H9 (cell line): ENCODE measurements at regions not wholly inside any gene's neighbourhood (a gene's known extent, or its start where the extent isn't known, plus 50 kb on each side); places are given as distances from the start of the nearest gene placed in this dataset.

ENCODE experiments used
- DNase-seq: peaks from one replicate; pipeline ENCODE4 v3.0.0-alpha.2; 2017
- H2AFZ ChIP-seq: one replicate; pipeline ENCODE4 v1.6.1; 2013; ENCODE audit warnings: mild to moderate bottlenecking, low read length, control low read depth, moderate library complexity
- H2AK5ac ChIP-seq: 2 replicates; pipeline ENCODE4 v1.6.1; 2013; ENCODE audit warnings: low read length, control low read depth, mixed read lengths; ENCODE audit not compliant: insufficient read length
- H2BK120ac ChIP-seq: one replicate; pipeline ENCODE4 v1.6.1; 2013; ENCODE audit warnings: low read depth, mild to moderate bottlenecking, low read length, control low read depth, inconsistent platforms; ENCODE audit not compliant: poor library complexity, severe bottlenecking
- H2BK12ac ChIP-seq: 2 replicates; pipeline ENCODE4 v1.6.1; 2013; ENCODE audit warnings: low read length, control low read depth, mixed read lengths, low read depth; ENCODE audit not compliant: insufficient read length
- H2BK15ac ChIP-seq: 2 replicates; pipeline ENCODE4 v1.6.1; 2013; ENCODE audit warnings: low read depth, low read length, control low read depth
- H2BK20ac ChIP-seq: one replicate; pipeline ENCODE4 v1.6.1; 2013; ENCODE audit warnings: low read depth, mild to moderate bottlenecking, low read length, control low read depth, inconsistent platforms; ENCODE audit not compliant: poor library complexity, severe bottlenecking
- H2BK5ac ChIP-seq: 2 replicates; pipeline ENCODE4 v1.6.1; 2013; ENCODE audit warnings: low read length, control low read depth, mixed read lengths; ENCODE audit not compliant: insufficient read length
- H3K14ac ChIP-seq: 2 replicates; pipeline ENCODE4 v1.6.1; 2013; ENCODE audit warnings: low read length, control low read depth; ENCODE audit not compliant: insufficient read depth
- H3K18ac ChIP-seq: 2 replicates; pipeline ENCODE4 v1.6.1; 2013; ENCODE audit warnings: low read depth, mild to moderate bottlenecking, mixed read lengths, low read length, control low read depth; ENCODE audit not compliant: insufficient read length
- H3K23ac ChIP-seq: 2 replicates; pipeline ENCODE4 v1.6.1; 2013; ENCODE audit warnings: low read length, control low read depth, mixed read lengths, low read depth; ENCODE audit not compliant: insufficient read length
- H3K23me2 ChIP-seq: 2 replicates; pipeline ENCODE4 v1.6.1; 2013; ENCODE audit warnings: low read depth, mild to moderate bottlenecking, mixed read lengths, low read length, control low read depth; ENCODE audit not compliant: insufficient read length, poor library complexity, severe bottlenecking
- H3K27ac ChIP-seq: 2 replicates; pipeline ENCODE4 v1.5.1; 2013; ENCODE audit warnings: low read length, control low read depth, mixed read lengths, low read depth; ENCODE audit not compliant: insufficient read length
- H3K27me3 ChIP-seq: 2 replicates; pipeline ENCODE4 v1.6.1; 2013; ENCODE audit warnings: low read length, control low read depth, inconsistent platforms; ENCODE audit not compliant: insufficient read depth
- H3K4ac ChIP-seq: 2 replicates; pipeline ENCODE4 v1.6.1; 2013; ENCODE audit warnings: low read depth, mild to moderate bottlenecking, control low read depth, inconsistent platforms, low read length, moderate library complexity
- H3K4me1 ChIP-seq: 2 replicates; pipeline ENCODE4 v1.6.1; 2013; ENCODE audit warnings: low read length, control low read depth, inconsistent platforms; ENCODE audit not compliant: insufficient read depth
- H3K4me2 ChIP-seq: 2 replicates; pipeline ENCODE4 v1.6.1; 2013; ENCODE audit warnings: low read length, control low read depth, mixed read lengths; ENCODE audit not compliant: insufficient read length, insufficient read depth
- H3K56ac ChIP-seq: 2 replicates; pipeline ENCODE4 v1.6.1; 2013; ENCODE audit warnings: low read depth, mild to moderate bottlenecking, mixed read lengths, low read length, control low read depth; ENCODE audit not compliant: insufficient read length
- H3K79me1 ChIP-seq: 2 replicates; pipeline ENCODE4 v1.6.1; 2013; ENCODE audit warnings: low read depth, mild to moderate bottlenecking, moderate library complexity, low read length, control low read depth, inconsistent platforms; ENCODE audit not compliant: insufficient read depth, poor library complexity, severe bottlenecking
- H3K79me2 ChIP-seq: 2 replicates; pipeline ENCODE4 v1.6.1; 2013; ENCODE audit warnings: low read length, control low read depth, inconsistent platforms; ENCODE audit not compliant: insufficient read depth
- H3K9ac ChIP-seq: 2 replicates; pipeline ENCODE4 v1.6.1; 2013; ENCODE audit warnings: low read length, control low read depth, mixed read lengths; ENCODE audit not compliant: insufficient read length; ENCODE audit errors: extremely low read depth
- H3K9me3 ChIP-seq: one replicate; pipeline ENCODE4 v1.6.1; 2013; ENCODE audit warnings: low read depth, low read length, inconsistent platforms; ENCODE audit not compliant: control insufficient read depth
- H3T11ph ChIP-seq: one replicate; pipeline ENCODE4 v1.6.1; 2013; ENCODE audit warnings: mild to moderate bottlenecking, low read length, control low read depth, inconsistent platforms
- H4K20me1 ChIP-seq: one replicate; pipeline ENCODE4 v1.6.1; 2013; ENCODE audit not compliant: control insufficient read depth, insufficient read length, insufficient read depth
- H4K5ac ChIP-seq: 2 replicates; pipeline ENCODE4 v1.6.1; 2013; ENCODE audit warnings: low read depth, mild to moderate bottlenecking, mixed read lengths, low read length, control low read depth; ENCODE audit not compliant: insufficient read length
- H4K8ac ChIP-seq: replicated peaks from 2 replicates; pipeline ENCODE4 v1.6.1; 2013; ENCODE audit warnings: low read length, control low read depth, mixed read lengths, low read depth; ENCODE audit not compliant: insufficient read length
- H4K91ac ChIP-seq: 2 replicates; pipeline ENCODE4 v1.6.1; 2013; ENCODE audit warnings: low read depth, mild to moderate bottlenecking, moderate library complexity, mixed read lengths, low read length, control low read depth; ENCODE audit not compliant: insufficient read length
- H3K27ac Mint-ChIP-seq, 3 experiments: 2 replicates in 2 of 3; 3 replicates in 1 of 3; pipeline ENCODE4 v1.8.0; 2020 to 2021; ENCODE audit warnings: mixed read lengths in 3 of 3, mild to moderate bottlenecking in 1 of 3, moderate library complexity in 1 of 3
- H3K27me3 Mint-ChIP-seq: 2 replicates; pipeline ENCODE4 v1.8.0; 2021; ENCODE audit warnings: low read depth, mild to moderate bottlenecking, moderate library complexity, mixed read lengths
- H3K36me3 Mint-ChIP-seq, 3 experiments: 2 replicates in 2 of 3; 3 replicates in 1 of 3; pipeline ENCODE4 v1.8.0; 2020 to 2021; ENCODE audit warnings: low read depth in 3 of 3, mixed read lengths in 3 of 3; ENCODE audit not compliant: insufficient read depth in 1 of 3
- H3K4me1 Mint-ChIP-seq, 2 experiments: 2 replicates each; pipeline ENCODE4 v1.8.0; 2020; ENCODE audit warnings: mixed read lengths in 2 of 2
- H3K4me3 Mint-ChIP-seq, 2 experiments: 2 replicates in 1 of 2; 3 replicates in 1 of 2; pipeline ENCODE4 v1.8.0; 2020 to 2021; ENCODE audit warnings: mild to moderate bottlenecking in 2 of 2, mixed read lengths in 2 of 2, moderate library complexity in 1 of 2
- H3K9me3 Mint-ChIP-seq, 2 experiments: 2 replicates in 1 of 2; 3 replicates in 1 of 2; pipeline ENCODE4 v1.8.0; 2020; ENCODE audit warnings: mild to moderate bottlenecking in 2 of 2, mixed read lengths in 2 of 2, moderate library complexity in 1 of 2
- CTCF ChIP-seq: fragments of 200-600 bp; sonication (generic); conservative IDR thresholded peaks from 3 replicates; pipeline ENCODE4 v1.8.0; 2021; ENCODE audit warnings: antibody characterized with exemption, mild to moderate bottlenecking
- WGBS: extraction: QIAGEN DNeasy Blood & Tissue Kit; methylation state at CpG from one replicate; pipeline ENCODE4 v1.1.7; 2013; ENCODE audit warnings: missing lambda C conversion rate, low lambda C conversion rate, mixed read lengths; ENCODE audit not compliant: insufficient read length; ENCODE audit errors: extremely low coverage; 5-methylcytosine and 5-hydroxymethylcytosine counted together

DNA sequence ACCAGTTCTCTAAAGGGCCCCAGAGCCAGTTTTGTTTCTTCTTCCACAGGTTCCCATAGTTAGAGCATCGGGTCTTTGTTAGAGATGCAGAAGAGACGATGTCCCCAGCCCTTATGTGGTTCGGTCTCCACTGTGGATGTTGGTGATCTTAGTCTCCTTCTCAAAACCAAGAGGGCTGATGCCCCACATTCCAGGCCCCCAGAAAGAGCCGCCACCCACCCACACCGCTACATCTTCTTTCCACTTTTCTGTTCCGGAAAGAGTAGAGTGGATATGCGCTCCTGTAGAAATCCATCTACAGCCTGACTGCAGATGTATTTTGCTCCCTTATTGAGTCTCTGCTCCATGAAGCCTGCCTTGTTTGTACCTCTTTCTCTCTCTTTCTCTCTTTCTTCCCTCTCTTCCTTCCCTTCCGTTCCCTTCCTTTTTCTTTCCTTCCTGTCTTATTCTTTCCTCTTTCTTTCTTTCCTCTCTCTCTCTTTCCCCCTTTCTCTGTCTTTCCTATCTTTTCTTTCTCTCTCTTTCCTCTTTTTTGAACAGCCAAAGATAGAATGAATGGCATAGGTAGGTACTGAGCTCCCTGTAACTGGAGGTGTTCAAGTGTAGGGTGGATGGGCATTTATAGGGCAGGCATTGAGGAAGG lies 224.3 kb downstream of the SEC14L1 start:
- H2BK12ac ChIP-seq: no peak overlapping the region
- no peak for TF ChIP-seq CTCF
- H3K14ac ChIP-seq: no peak overlapping the region
- H3K27me3 Mint-ChIP-seq: no peaks in the 10 kb centered on the region; the same call in 1 of the 2 replicates
- peaks cover 6% of the 10 kb centered on the region; the same call in 1 of the 2 replicates for H3K4me1 ChIP-seq
- H3K79me2 ChIP-seq: peaks cover 5% of the 10 kb centered on the region; the same call in 1 of the 2 replicates
- no peaks in the 10 kb centered on the region for H3K79me1 ChIP-seq
- no peak overlapping the region for H2BK15ac ChIP-seq
- no peak overlapping the region for H3K27ac ChIP-seq
- no peak overlapping the region for H4K5ac ChIP-seq
- no peak overlapping the region for H3K4me2 ChIP-seq
- peak overlapping the region in 1 of 3 experiments; percentile 36; a peak in 2 of 7 replicates for H3K27ac Mint-ChIP-seq
- H3K23ac ChIP-seq: no peak overlapping the region
- H2AFZ ChIP-seq: no peak overlapping the region
- no CpG with 5 or more reads among the region's 8 CpGs for WGBS
- no peak overlapping the region for H3T11ph ChIP-seq
- H2BK120ac ChIP-seq: no peak overlapping the region
- no peak for DNase-seq
- no peak overlapping the region for H3K56ac ChIP-seq
- H4K91ac ChIP-seq: no peak overlapping the region
- H3K36me3 Mint-ChIP-seq: peaks cover 0 to 4% (median 3%) of the 10 kb centered on the region in 3 experiments; a peak in 4 of 7 replicates
- H3K4ac ChIP-seq: no peak overlapping the region
- no peak overlapping the region for H2BK5ac ChIP-seq
- H3K9me3 Mint-ChIP-seq: no peaks in the 10 kb centered on the region; a peak in 1 of 5 replicates
- no peaks in the 10 kb centered on the region for H4K20me1 ChIP-seq
- H3K4me3 Mint-ChIP-seq: no peak overlapping the region
- H3K27me3 ChIP-seq: no peaks in the 10 kb centered on the region
- peaks cover 29 to 38% of the 10 kb centered on the region in 2 experiments for H3K4me1 Mint-ChIP-seq
- H2AK5ac ChIP-seq: no peak overlapping the region
- no peak overlapping the region for H4K8ac ChIP-seq
- H2BK20ac ChIP-seq: no peak overlapping the region
- no peak overlapping the region for H3K9ac ChIP-seq
- H3K18ac ChIP-seq: no peak overlapping the region
- no peaks in the 10 kb centered on the region for H3K9me3 ChIP-seq
- no peaks in the 10 kb centered on the region for H3K23me2 ChIP-seq
